Left renal pelvis (tissue), 4 donors: ENCODE measurements at regions not wholly inside any gene's neighbourhood (a gene's known extent, or its start where the extent isn't known, plus 50 kb on each side); places are given as distances from the start of the nearest gene placed in this dataset.
A peak's percentile ranks its signal among the peaks of the same experiment; 100 is the strongest.
"Not testable (repeated sequence)": the region's sequence is repeated elsewhere in the genome, so short reads cannot be mapped to it uniquely, and the experiment has no call there.

Experiments used
- DNase-seq, 4 donors: peaks; one replicate each; pipeline ENCODE4 v3.0.0-alpha.2; 2013; ENCODE audit warnings: low read depth in 4 of 4, low spot score in 3 of 4

DNA sequence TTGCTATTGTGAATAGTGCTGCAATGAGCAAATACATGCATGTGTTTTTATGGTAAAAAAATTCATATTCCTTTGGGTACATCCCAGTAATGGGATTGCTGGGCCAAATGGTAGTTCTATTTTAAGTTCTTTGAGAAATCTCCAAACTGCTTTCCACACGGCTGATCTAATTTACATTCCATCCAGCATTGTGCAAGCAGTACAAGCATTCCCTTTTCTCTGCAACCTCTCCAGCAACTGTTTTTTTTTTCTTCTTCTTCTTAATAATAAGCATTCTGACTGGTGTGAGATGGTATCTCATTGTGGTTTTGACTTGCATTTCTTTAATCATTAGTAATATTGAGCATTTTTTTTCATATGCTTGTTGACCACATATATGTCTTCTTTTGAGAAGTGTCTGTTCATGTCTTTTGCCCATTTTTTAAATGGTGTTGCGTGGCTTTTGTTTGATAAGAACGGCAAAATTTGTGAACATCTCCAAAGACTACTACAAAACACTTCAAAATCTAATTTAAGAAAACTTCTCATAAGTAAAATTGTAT lies 136.1 kb upstream of the MYO3A start:
- DNase-seq = no peak

DNA sequence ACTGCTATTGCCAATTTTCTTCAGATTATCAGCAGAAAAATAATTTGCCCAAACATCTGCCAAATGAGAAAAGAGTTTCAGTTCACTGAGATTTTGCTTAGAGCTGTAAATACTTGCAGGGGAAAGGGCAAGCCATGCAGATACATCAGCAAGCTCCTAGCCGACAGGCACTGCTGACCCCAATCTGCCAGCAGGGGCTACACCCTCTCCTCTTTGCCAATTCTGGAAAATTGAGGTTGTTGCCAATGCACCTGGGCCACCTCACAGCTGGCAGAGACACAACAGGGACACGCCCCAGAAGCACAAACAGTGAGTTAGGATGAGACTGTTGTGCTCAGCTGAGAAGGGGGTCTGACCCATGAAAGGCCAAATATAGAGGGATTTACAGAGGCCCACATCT lies 129.5 kb upstream of the MYO3A start:
- no peak for DNase-seq

DNA sequence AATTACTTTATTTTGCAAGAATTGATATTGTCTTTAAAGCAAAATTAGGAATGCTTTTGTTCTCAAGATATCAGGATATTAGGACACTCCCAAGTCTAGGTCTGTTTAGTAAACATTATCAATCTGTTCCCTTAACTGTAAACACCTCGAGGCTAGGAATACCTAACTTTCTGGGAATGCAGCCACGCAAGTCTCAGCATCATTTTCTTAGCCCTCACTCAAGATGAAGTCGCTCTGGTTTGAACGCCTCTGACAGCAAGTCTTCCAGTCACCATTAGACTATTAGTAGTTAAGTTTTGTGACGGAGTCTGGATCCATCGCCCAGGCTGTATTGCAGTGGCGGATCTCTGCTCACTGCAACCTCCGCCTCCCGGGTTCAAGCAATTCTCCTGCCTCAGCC lies 128.0 kb upstream of the MYO3A start:
- no peak for DNase-seq

DNA sequence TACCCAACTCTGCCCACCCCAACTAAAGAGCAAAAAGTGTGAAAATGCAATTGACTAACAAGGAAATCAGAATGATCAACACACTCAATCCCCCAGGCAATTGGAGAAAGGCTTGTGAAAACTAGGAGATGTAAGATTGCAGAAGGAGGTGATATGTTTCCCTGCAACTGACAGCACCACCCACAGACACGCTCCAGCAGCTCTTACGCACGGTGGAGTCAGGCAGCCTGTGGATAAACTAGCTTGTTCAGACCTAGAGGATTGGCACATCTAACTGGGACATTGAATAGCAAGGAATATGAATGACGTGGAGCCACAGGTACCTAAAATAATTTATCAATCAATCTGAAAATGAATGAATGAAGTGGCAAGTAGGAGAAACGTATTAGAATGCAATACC lies 125.7 kb upstream of the MYO3A start:
- no peak for DNase-seq

DNA sequence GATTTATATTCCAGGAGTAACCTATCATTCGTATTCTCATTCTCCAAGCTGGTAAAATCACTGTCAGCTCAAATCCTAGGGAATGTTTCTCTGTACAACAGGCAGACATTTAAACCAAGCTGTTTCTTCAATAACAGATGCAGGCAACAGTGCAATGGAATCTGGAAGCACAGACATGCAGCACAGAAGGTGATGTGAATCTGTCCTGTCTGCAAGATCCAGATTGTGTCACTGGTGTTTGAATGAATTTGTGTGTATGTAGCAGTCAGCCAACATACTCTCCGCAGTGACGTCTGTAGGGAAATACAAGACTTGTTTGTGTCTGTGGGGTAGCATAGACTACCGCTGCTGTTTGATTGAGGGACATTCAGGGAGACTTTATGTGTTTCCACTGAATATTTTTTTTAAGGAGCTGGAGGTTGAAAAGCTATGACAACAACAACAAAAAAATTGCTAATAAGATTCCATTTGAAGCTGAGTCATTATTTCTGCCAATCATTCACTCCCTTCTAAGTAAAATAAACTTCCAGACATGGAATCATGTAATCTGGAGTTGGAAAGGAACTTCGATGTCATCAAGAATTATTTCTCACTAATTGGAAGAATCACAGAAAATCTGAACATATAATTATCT lies 122.9 kb upstream of the MYO3A start:
- DNase-seq = no peak

DNA sequence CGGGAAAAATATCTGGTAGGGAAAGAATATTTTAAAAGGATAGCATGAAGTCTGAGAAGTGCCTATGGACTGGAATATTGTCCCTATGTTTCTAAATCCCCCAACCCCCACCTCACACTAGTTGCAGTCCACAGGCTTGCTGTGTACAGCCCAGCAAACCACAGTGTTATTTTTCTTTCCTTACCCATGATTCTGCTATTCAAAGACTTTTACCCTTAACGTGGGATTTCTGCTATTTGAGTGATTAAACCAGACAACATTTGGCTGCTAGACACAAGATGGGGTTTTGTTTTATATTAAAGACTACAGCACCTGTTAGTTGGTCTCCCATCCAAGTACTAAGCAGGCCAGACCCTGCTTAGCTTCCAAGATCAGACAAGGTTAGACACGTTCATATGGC lies 120.5 kb upstream of the MYO3A start:
- DNase-seq = no peak

DNA sequence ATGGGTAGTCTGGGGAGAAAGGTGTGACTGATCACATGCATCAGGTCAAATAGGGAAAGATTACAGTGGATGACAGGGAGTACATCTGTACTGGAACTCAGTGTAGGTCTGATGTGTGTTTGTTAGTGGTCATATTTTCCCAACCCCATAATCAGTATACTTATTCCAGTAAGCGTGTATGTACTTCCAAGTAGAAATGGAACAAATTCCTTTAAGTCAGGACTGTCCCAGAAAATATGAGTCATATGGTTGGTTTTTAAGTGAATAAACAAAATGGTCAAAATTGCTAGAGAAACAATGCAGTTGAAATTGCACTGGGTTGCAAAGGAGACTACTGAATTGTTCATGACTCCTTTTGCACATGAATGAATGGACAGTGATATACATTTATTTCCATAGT lies 118.8 kb upstream of the MYO3A start:
- no peak for DNase-seq

DNA sequence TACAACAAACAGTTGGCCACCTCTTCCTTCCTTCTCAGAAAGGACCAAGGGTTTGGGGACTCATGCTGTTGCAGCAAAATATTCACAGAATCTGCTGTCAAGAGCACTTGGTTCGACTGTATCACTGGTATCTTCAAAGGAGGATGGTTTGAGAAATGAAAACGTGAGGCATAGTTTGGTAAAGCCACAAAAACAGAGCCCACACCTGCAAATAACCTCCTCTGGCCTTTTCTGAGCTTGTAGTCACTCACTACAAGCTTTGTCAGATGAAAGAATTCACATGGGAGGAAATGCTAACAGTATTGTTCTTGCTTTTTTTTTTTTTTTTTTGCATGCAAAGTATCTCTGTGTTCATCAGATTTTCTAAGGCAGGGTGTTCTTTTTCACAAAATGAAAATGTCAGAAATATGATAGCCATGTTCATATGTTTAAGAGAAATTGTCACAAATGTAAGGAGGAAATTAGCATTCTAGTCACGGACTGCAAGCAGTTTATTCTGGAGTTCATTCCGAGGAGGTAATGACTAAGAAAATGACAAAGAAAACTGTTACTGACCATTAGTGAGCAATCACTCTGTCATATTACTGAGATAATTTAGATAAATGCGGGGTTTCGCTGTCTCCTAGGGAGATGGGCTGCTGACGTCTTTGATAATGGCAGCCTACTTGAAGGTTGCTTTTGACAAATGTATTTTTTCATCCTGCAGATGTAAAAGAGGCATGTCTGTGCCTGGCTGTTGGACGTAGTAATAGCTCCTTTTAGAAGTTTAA lies 117.8 kb upstream of the MYO3A start:
- peak in 1 of 4 donors; percentile 12 for DNase-seq

DNA sequence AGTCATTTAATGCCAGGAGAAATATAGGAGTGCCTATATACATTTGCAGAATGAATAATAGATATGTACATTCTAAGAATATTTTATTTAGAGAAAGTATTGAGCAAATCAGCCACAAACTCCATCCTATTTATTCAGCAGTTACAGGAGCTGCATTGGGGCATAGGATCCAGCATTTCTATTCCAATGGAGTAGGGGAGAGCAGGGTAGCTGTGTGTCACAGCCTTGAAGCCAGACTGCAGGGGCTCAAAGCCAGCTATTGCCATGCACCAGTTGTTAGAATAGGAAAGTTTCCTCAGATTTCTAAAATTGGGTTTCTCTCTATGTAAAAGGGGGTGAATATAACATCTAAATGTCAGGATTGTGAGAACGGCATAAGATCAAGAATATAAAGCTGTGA lies 116.8 kb upstream of the MYO3A start:
- no peak for DNase-seq

DNA sequence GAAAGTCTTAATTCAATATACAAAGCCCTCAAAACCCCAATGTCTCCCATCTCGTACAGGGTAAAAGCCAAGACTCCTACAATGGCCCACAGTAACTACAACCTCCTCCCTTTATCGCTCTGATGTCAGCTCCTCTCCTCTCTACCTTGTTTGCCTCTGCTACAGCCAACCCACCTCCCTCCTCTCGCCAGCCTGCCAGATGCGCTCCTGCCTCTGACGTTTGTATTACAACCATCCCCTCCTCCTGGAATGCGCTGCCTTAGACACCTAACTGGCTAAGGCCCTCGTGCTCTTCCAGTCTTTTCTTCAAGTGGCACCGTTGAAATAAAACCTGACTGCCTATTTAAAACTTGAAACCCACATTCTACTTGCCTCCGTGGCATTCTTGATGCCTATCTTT lies 115.3 kb upstream of the MYO3A start:
- no peak for DNase-seq

DNA sequence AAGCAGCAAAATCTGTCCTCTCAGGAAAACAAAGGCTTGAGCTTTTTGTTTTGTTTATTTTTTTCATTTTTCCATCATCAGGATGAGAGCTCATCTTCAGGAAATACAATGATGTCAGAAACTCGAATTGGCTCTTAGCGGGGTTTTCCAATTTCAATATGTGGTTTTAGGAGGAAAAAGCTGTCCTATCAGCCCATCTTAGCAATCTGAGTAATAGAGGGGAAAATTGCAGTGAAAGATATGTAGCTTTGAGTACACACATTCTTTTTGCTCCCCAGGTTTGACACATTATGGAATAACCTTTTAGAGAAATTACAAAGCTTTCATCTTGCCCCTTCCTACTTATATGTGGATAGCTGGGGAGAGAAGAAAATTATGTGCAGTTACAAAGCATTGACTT lies 113.6 kb upstream of the MYO3A start:
- DNase-seq = no peak

DNA sequence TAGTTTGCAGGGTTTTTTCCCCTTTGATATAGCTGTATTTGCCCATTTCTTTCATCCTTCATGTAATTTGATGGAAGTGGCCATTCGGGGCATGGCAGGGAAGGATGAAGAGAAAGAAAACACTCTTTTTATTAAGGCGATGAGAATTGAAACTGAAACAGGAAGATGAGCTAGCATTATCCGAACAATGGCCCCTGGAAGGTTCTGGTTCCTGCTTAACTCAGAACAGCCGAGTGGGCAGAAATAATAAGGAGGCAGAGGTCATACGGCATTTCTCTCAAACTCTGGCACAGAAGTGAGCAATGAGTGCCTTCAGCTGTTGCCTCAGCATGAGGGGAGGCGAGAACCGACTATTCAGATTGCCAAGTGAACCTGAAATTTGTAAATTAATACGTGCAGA lies 113.2 kb upstream of the MYO3A start:
- DNase-seq = no peak

DNA sequence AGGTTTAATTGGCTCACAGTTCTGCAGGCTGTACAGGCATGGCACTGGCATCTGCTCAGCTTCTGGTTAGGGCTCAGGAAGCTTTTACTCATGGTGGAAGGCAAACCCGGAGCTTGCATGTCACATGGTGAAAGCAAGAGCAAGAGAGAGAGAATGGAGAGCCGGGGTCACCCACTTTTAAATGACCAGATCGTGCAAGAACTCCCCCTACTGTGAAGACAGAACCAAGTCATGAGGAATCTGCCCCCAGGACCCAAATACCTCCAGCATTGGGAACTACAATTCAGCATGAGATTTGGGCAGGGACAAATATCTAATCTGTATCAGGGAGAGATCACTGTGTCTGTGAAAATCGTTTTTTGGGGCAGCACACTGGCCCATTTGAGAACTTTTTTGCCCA lies 110.0 kb upstream of the MYO3A start:
- DNase-seq = no peak

DNA sequence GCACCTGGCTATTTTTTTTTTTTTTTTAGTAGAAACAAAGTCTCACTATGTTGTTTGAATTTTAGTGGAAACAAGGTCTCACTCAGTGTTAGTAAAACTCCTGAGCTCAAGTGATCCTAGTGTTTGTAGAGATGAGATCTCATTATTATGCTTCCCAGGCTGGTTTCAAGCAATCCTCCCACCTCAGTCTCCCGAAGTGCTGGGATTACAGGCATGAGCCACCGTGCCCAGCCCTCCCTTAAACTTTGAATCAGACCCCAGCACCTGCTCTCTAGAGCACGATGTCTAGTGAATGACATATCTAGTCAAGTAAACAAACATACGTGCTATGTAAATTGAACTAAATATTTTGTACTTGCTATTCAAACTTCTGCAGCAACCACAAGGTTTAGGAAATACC lies 105.6 kb upstream of the MYO3A start:
- DNase-seq = no peak

DNA sequence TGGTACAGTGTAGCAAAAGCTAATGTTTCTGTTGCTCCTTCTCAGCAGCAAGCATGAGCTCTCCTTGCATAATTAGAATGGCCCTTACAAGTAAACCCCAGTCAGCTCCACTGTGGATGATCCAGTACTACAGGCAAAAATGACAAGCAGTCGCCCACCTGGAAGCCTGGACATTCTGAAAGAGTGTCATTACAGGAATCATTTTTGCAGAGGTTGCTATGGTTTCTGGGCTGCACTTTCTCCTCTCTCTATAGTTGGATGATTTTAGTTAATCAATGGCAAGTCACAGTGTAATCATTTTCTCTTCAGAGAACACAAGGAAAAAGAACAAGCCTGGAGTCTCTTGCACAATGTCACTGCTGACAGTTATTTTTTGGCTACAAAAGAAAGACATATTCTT lies 102.9 kb upstream of the MYO3A start:
- peak in 1 of 4 donors; percentile 26 for DNase-seq

DNA sequence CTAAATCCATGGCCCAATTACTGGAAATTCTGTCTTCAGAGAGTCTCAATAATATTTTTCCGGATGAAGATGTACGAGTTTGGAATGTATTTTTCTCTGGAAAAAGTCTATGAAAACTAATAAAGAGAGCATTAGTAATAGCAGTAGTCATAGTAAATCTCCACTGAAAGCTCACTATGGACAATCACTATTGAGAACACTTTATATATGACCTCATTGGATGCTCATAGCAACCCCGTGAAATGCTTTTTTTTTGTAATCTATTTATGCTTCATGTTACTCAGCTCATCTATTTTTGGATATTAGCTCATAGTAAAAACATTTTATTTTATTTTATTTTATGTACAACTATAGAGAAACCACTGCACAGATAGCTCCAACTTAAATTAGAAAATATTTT lies 94.3 kb upstream of the MYO3A start:
- DNase-seq = no peak

DNA sequence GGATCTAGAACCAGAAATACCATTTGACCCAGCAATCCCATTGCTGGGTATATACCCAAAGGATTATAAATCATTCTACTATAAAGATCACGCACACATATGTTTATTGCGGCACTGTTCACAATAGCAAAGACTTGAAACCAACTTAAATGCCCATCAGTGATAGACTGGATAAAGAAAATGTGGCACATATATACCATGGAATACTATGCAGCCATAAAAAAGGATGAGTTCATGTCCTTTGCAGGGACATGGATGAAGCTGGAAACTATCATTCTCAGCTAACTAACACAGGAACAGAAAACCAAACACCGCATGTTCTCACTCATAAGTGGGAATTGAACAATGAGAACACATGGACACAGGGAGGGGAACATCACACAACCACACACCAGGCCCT lies 93.2 kb upstream of the MYO3A start:
- DNase-seq = not testable (repeated sequence)

DNA sequence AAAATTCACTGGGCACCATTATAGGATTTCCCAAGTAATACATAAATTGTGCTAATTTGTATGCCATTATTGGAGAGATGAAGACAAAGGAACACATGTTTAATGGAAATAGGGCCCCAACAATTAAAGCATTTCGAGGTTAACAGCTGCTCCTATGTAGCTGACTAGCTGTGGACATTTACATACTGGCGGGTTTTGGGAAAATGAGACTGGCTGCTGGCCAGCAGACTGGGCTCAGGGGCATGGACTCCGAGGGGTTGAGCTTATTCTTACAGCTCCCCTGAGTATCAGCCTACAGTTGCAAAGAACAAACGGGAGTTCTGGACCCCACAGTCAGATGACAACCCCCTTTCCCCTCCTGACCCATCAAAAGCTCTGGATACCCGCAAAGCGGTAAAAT lies 91.9 kb upstream of the MYO3A start:
- DNase-seq = no peak

DNA sequence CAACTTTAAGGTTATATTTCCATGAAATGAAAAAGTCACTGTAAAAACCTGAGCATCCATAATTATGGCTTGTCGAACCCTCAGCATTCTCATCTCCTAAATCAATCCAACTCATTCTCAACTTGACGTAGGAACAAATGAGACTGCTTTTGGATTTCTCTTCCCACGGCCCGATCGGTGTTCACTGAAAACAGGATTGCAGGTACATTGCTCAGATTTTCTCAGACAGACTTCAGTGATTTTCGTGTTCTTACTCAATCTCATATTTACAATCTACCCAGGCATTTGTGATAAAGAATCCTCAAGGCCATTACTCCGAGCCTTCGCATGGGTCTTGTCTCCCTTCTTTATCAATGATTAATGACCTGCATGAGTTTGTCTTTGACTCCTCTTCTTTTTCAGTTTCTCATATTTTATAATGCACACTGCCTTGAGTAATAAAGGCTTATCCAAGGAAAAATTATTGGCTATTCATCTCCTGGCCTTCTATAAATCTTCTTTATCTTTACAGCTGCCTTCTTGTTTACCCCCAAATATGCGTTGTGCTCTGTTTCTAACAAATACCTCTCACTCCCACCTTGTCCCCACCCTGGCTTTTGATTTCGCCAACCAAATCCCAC lies 90.4 kb upstream of the MYO3A start:
- no peak for DNase-seq

DNA sequence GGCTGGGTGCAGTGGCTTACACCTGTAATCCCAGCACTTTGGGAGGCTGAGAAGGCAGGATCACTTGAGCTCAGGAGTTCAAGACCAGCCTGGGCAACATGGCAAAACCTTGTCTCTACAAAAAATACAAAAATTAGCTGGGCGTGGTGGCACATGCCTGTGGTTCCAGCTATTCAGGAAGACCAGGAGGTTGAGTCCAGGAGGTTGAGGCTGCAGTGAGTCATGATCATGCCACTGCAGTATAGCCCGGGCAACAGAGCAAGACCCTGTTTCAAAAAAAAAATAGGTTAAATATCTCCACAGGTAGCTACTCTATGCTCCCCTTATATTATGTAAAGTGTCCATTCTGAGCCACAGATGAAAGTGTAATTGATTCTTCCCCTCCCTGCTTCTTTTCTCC lies 89.3 kb upstream of the MYO3A start:
- DNase-seq = not testable (repeated sequence)

DNA sequence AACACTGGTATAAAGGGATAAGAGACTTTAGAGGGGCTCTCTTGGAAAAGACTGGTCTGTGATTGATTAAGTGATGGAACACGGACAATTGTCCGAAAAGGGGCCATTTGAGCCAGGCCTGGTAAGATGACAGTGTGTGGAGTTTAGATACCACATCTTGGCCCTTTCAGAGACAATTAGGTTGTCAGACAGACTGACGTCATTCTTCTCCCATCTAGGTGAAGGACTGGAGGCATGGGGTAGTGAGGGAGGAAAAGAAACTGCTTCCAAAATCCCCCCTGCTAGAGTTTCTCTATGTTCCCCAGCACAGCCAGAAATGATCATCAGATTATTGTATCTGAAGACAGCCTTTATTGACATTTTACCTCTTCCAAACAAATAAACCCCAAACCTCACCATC lies 84.8 kb upstream of the MYO3A start:
- DNase-seq = no peak

DNA sequence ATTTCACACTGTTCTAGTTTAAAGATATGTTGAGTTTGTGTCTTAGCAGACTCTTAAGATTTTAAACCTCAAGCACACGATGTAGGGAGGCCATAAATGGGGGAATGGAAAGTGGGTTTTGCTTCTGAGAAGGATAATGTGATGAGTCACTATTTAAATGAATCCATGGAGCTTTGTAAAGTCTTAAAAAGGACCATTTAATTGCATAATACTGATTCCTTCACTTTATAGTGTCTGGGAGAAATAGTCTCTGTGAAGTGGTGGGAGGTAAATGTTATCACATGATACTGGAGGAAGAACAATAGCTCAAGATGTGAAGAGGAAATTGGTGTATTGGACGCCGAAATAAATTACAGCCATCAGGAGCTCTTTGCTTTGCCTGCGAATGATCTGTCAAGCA lies 84.0 kb upstream of the MYO3A start:
- no peak for DNase-seq
